ENCODE measurements at regions not wholly inside any gene's neighbourhood (a gene's known extent, or its start where the extent isn't known, plus 50 kb on each side); places are given as distances from the start of the nearest gene placed in this dataset.
"Not testable (repeated sequence)": the region's sequence is repeated elsewhere in the genome, so short reads cannot be mapped to it uniquely, and the experiment has no call there.

- intact Hi-C loops (cut with micrococcal nuclease) = no loop called here
- H3K4me3 Mint-ChIP-seq = no peak overlapping the region
These were observed 141.8 kb downstream of the SIM1 start for GRCh38 chr6:100322886-100323285.

GRCh38 chr6:100320686-100321085 lies 144.0 kb downstream of the SIM1 start:
- Mint-ChIP-seq H3K27me3 (ENCODE audit: insufficient read depth) (no peaks in the 10 kb centered on the region), H3K36me3 (ENCODE audit: low read depth) (no peaks in the 10 kb centered on the region), H3K9me3 (no peaks in the 10 kb centered on the region), H3K4me3 (no peak overlapping the region), H3K4me1 (ENCODE audit: low read depth) (no peaks in the 10 kb centered on the region), H3K27ac (no peak overlapping the region)
- no peak for DNase-seq (ENCODE audit: low spot score)
- intact Hi-C loops (cut with micrococcal nuclease) = no loop called here

More at GRCh38 chr6:100322886-100323285, 141.8 kb downstream of the SIM1 start:
- H3K9me3 Mint-ChIP-seq = no peaks in the 10 kb centered on the region
- no peaks in the 10 kb centered on the region for H3K36me3 Mint-ChIP-seq (ENCODE audit: low read depth)
- H3K27ac Mint-ChIP-seq = no peak overlapping the region
- DNase-seq (ENCODE audit: low spot score) = no peak
- no peaks in the 10 kb centered on the region for H3K4me1 Mint-ChIP-seq (ENCODE audit: low read depth)
- no peaks in the 10 kb centered on the region for H3K27me3 Mint-ChIP-seq (ENCODE audit: insufficient read depth)

- no peak overlapping the region for H3K4me3 Mint-ChIP-seq
- no peaks in the 10 kb centered on the region for H3K9me3 Mint-ChIP-seq
- H3K27ac Mint-ChIP-seq = no peak overlapping the region
- DNase-seq (ENCODE audit: low spot score) = no peak
- intact Hi-C loops (cut with micrococcal nuclease) = no loop called here
- no peaks in the 10 kb centered on the region for H3K4me1 Mint-ChIP-seq (ENCODE audit: low read depth)
- H3K36me3 Mint-ChIP-seq (ENCODE audit: low read depth) = no peaks in the 10 kb centered on the region
- no peaks in the 10 kb centered on the region for H3K27me3 Mint-ChIP-seq (ENCODE audit: insufficient read depth)
These were observed 147.7 kb downstream of the SIM1 start for GRCh38 chr6:100317031-100317430.

- intact Hi-C loops (cut with micrococcal nuclease) = no loop called here
- no peaks in the 10 kb centered on the region for H3K9me3 Mint-ChIP-seq
- DNase-seq (ENCODE audit: low spot score) = no peak
- no peaks in the 10 kb centered on the region for H3K27me3 Mint-ChIP-seq (ENCODE audit: insufficient read depth)
- no peak overlapping the region for H3K27ac Mint-ChIP-seq
- H3K36me3 Mint-ChIP-seq (ENCODE audit: low read depth) = no peaks in the 10 kb centered on the region
- H3K4me1 Mint-ChIP-seq (ENCODE audit: low read depth) = no peaks in the 10 kb centered on the region
- H3K4me3 Mint-ChIP-seq = no peak overlapping the region
These were observed 150.5 kb downstream of the SIM1 start for GRCh38 chr6:100314186-100314585.

GRCh38 chr6:100311707-100312251 lies 152.9 kb downstream of the SIM1 start:
- H3K27me3 Mint-ChIP-seq (ENCODE audit: insufficient read depth) = no peaks in the 10 kb centered on the region
- H3K27ac Mint-ChIP-seq = no peak overlapping the region
- DNase-seq (ENCODE audit: low spot score) = no peak
- H3K36me3 Mint-ChIP-seq (ENCODE audit: low read depth) = no peaks in the 10 kb centered on the region
- H3K4me3 Mint-ChIP-seq = no peak overlapping the region
- no peaks in the 10 kb centered on the region for H3K4me1 Mint-ChIP-seq (ENCODE audit: low read depth)
- H3K9me3 Mint-ChIP-seq = no peaks in the 10 kb centered on the region
- intact Hi-C loops (cut with micrococcal nuclease) = no loop called here

GRCh38 chr6:100309174-100309573 lies 155.5 kb downstream of the SIM1 start:
- intact Hi-C loops (cut with micrococcal nuclease) = no loop called here

GRCh38 chr6:100307561-100307960 lies 157.2 kb downstream of the SIM1 start:
- no peaks in the 10 kb centered on the region for H3K4me1 Mint-ChIP-seq (ENCODE audit: low read depth)
- intact Hi-C loops (cut with micrococcal nuclease) = no loop called here
- H3K36me3 Mint-ChIP-seq (ENCODE audit: low read depth) = no peaks in the 10 kb centered on the region
- no peak for DNase-seq (ENCODE audit: low spot score)
- H3K27me3 Mint-ChIP-seq (ENCODE audit: insufficient read depth) = no peaks in the 10 kb centered on the region
- no peaks in the 10 kb centered on the region for H3K9me3 Mint-ChIP-seq
- no peak overlapping the region for H3K27ac Mint-ChIP-seq
- H3K4me3 Mint-ChIP-seq = no peak overlapping the region

More at GRCh38 chr6:100309174-100309573, 155.5 kb downstream of the SIM1 start:
- H3K4me3 Mint-ChIP-seq = no peak overlapping the region
- DNase-seq (ENCODE audit: low spot score) = no peak
- no peaks in the 10 kb centered on the region for H3K4me1 Mint-ChIP-seq (ENCODE audit: low read depth)
- H3K27ac Mint-ChIP-seq = no peak overlapping the region
- H3K9me3 Mint-ChIP-seq = no peaks in the 10 kb centered on the region
- no peaks in the 10 kb centered on the region for H3K27me3 Mint-ChIP-seq (ENCODE audit: insufficient read depth)
- H3K36me3 Mint-ChIP-seq (ENCODE audit: low read depth) = no peaks in the 10 kb centered on the region

- Mint-ChIP-seq H3K27ac (no peak overlapping the region), H3K4me1 (ENCODE audit: low read depth) (no peaks in the 10 kb centered on the region), H3K27me3 (ENCODE audit: insufficient read depth) (no peaks in the 10 kb centered on the region), H3K9me3 (no peaks in the 10 kb centered on the region), H3K36me3 (ENCODE audit: low read depth) (no peaks in the 10 kb centered on the region), H3K4me3 (no peak overlapping the region)
- DNase-seq (ENCODE audit: low spot score) = no peak
- intact Hi-C loops (cut with micrococcal nuclease) = no loop called here
These were observed 159.4 kb downstream of the SIM1 start for GRCh38 chr6:100305209-100305869.

GRCh38 chr6:100304575-100304974 lies 160.1 kb downstream of the SIM1 start:
- no peaks in the 10 kb centered on the region for H3K9me3 Mint-ChIP-seq
- H3K36me3 Mint-ChIP-seq (ENCODE audit: low read depth) = no peaks in the 10 kb centered on the region
- H3K27me3 Mint-ChIP-seq (ENCODE audit: insufficient read depth) = no peaks in the 10 kb centered on the region
- H3K4me3 Mint-ChIP-seq = no peak overlapping the region
- intact Hi-C loops (cut with micrococcal nuclease) = no loop called here
- no peak overlapping the region for H3K27ac Mint-ChIP-seq
- H3K4me1 Mint-ChIP-seq (ENCODE audit: low read depth) = no peaks in the 10 kb centered on the region
- no peak for DNase-seq (ENCODE audit: low spot score)

GRCh38 chr6:100301731-100302130 lies 163.0 kb downstream of the SIM1 start:
- Mint-ChIP-seq H3K27me3 (ENCODE audit: insufficient read depth) (no peaks in the 10 kb centered on the region), H3K9me3 (no peaks in the 10 kb centered on the region), H3K36me3 (ENCODE audit: low read depth) (no peaks in the 10 kb centered on the region), H3K4me1 (ENCODE audit: low read depth) (no peaks in the 10 kb centered on the region), H3K4me3 (no peak overlapping the region), H3K27ac (no peak overlapping the region)
- DNase-seq (ENCODE audit: low spot score) = no peak
- intact Hi-C loops (cut with micrococcal nuclease) = no loop called here

GRCh38 chr6:100300221-100300736 lies 164.4 kb downstream of the SIM1 start:
- intact Hi-C loops (cut with micrococcal nuclease) = no loop called here
- no peak overlapping the region for H3K4me3 Mint-ChIP-seq
- no peak for DNase-seq (ENCODE audit: low spot score)
- no peaks in the 10 kb centered on the region for H3K4me1 Mint-ChIP-seq (ENCODE audit: low read depth)
- no peaks in the 10 kb centered on the region for H3K36me3 Mint-ChIP-seq (ENCODE audit: low read depth)
- H3K27me3 Mint-ChIP-seq (ENCODE audit: insufficient read depth) = no peaks in the 10 kb centered on the region
- no peaks in the 10 kb centered on the region for H3K9me3 Mint-ChIP-seq
- H3K27ac Mint-ChIP-seq = no peak overlapping the region

- no peaks in the 10 kb centered on the region for H3K4me1 Mint-ChIP-seq (ENCODE audit: low read depth)
- H3K27ac Mint-ChIP-seq = no peak overlapping the region
These were observed 167.7 kb downstream of the SIM1 start for GRCh38 chr6:100296810-100297544.

GRCh38 chr6:100295172-100295571 lies 169.5 kb downstream of the SIM1 start:
- DNase-seq (ENCODE audit: low spot score); H3K4me3 Mint-ChIP-seq; H3K36me3 Mint-ChIP-seq (ENCODE audit: low read depth); H3K27me3 Mint-ChIP-seq (ENCODE audit: insufficient read depth); H3K9me3 Mint-ChIP-seq; intact Hi-C loops (cut with micrococcal nuclease); H3K27ac Mint-ChIP-seq; H3K4me1 Mint-ChIP-seq (ENCODE audit: low read depth): not testable (repeated sequence)

More at GRCh38 chr6:100296810-100297544, 167.7 kb downstream of the SIM1 start:
- no peaks in the 10 kb centered on the region for H3K36me3 Mint-ChIP-seq (ENCODE audit: low read depth)
- H3K4me3 Mint-ChIP-seq = no peak overlapping the region
- H3K9me3 Mint-ChIP-seq = no peaks in the 10 kb centered on the region
- no peaks in the 10 kb centered on the region for H3K27me3 Mint-ChIP-seq (ENCODE audit: insufficient read depth)
- DNase-seq (ENCODE audit: low spot score) = no peak
- intact Hi-C loops (cut with micrococcal nuclease) = no loop called here

All from activated T-helper 1 cell treated with anti-CD3 and anti-CD28 coated beads, Interleukin-12 subunit alpha, Interleukin-12 subunit beta, Interleukin-2, Interleukin-4 antibody, amounts not matched to agents 30 ng/mL and 10 ng/mL and 1 ng/mL, durations not matched to agents 14 hours and 24 hours and 36 hours (primary cell).